Activated effector memory CD4-positive, alpha-beta T cell treated with anti-CD3 and anti-CD28 coated beads, Interleukin-2, amount 50 U/mL, for 16 hours (primary cell): ENCODE measurements at regions not wholly inside any gene's neighbourhood (a gene's known extent, or its start where the extent isn't known, plus 50 kb on each side); places are given as distances from the start of the nearest gene placed in this dataset.

Experiments
- DNase-seq: peaks from one replicate; pipeline ENCODE4 v3.0.0-alpha.2; 2020

- no peak for DNase-seq
Measured at GRCh38 chr6:54574671-54575070, 266.4 kb downstream of the TINAG start.

GRCh38 chr6:54578261-54578660, 268.3 kb upstream of the FAM83B start:
- no peak for DNase-seq

GRCh38 chr6:54579011-54579410, 267.6 kb upstream of the FAM83B start:
- no peak for DNase-seq

GRCh38 chr6:54586251-54586650, 260.3 kb upstream of the FAM83B start:
- no peak for DNase-seq

- DNase-seq, result no peak
Measured at GRCh38 chr6:54587277-54587676, 259.3 kb upstream of the FAM83B start.

- DNase-seq, result no peak
Measured at GRCh38 chr6:54588176-54588575, 258.4 kb upstream of the FAM83B start.

- DNase-seq, result no peak
Measured at GRCh38 chr6:54595844-54596243, 250.7 kb upstream of the FAM83B start.

- no peak for DNase-seq
Measured at GRCh38 chr6:54598787-54599313, 247.7 kb upstream of the FAM83B start.

GRCh38 chr6:54601600-54602300, 244.8 kb upstream of the FAM83B start:
- DNase-seq, result no peak

- no peak for DNase-seq
Measured at GRCh38 chr6:54602591-54602990, 244.0 kb upstream of the FAM83B start.

GRCh38 chr6:54609981-54610380, 236.6 kb upstream of the FAM83B start:
- DNase-seq, result no peak

- DNase-seq, result no peak
Measured at GRCh38 chr6:54613596-54613995, 233.0 kb upstream of the FAM83B start.

- no peak for DNase-seq
Measured at GRCh38 chr6:54614499-54615195, 231.9 kb upstream of the FAM83B start.

GRCh38 chr6:54617730-54618129, 228.8 kb upstream of the FAM83B start:
- no peak for DNase-seq

GRCh38 chr6:54618572-54618971, 228.0 kb upstream of the FAM83B start:
- DNase-seq, result no peak

GRCh38 chr6:54619102-54619501, 227.5 kb upstream of the FAM83B start:
- DNase-seq, result no peak

GRCh38 chr6:54621285-54621684, 225.3 kb upstream of the FAM83B start:
- DNase-seq, result no peak

GRCh38 chr6:54624216-54624615, 222.4 kb upstream of the FAM83B start:
- no peak for DNase-seq

GRCh38 chr6:54624779-54625178, 221.8 kb upstream of the FAM83B start:
- DNase-seq, result no peak

GRCh38 chr6:54629131-54629530, 217.4 kb upstream of the FAM83B start:
- no peak for DNase-seq

- DNase-seq, result no peak
Measured at GRCh38 chr6:54632984-54633565, 213.5 kb upstream of the FAM83B start.

- DNase-seq, result no peak
Measured at GRCh38 chr6:54633601-54634000, 213.0 kb upstream of the FAM83B start.

GRCh38 chr6:54640911-54641310, 205.7 kb upstream of the FAM83B start:
- no peak for DNase-seq
